GM13977 (cell line): ENCODE measurements at regions not wholly inside any gene's neighbourhood (a gene's known extent, or its start where the extent isn't known, plus 50 kb on each side); places are given as distances from the start of the nearest gene placed in this dataset.

Experiments
- DNase-seq: peaks from one replicate; pipeline ENCODE4 v3.0.0; 2012; ENCODE audit warnings: low spot score
- in situ Hi-C: fragments of 300-500 bp; cut with MboI; formaldehyde crosslinking; loops from one replicate; pipeline ENCODE4 v1.12.0; 2022; ENCODE audit warnings: low sequenced_read_pairs, low pct_unique_long_range_greater_than_20kb, mixed read lengths, inconsistent platforms; ENCODE audit not compliant: unreplicated experiment
- TF ChIP-seq, protein P1 (sequence below): IDR thresholded peaks from 2 replicates; pipeline ENCODE4 v1.5.1; 2012; ENCODE audit warnings: mild to moderate bottlenecking, control low read depth; ENCODE audit not compliant: insufficient read depth; ENCODE audit errors: extremely low read depth, missing control alignments

DNA sequence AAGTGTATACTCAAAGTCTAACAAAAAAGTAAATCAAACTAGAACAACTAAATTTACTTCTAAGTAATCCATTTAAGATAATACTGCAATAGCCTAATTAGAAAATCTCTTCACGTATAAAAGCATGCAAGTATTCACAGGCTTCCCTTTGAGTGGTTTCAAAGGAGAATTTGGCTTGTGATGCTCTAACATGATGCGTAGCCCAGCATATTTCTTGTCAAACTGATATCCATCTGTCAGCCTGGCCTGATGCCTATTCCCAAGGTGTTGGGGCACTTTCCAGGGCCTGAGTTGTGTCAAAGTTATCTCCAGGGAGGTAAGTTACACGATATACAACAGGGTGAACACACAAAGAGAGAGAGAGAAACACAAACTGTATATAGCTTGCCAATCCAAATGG lies 287.0 kb upstream of the MAGEB18 start:
- DNase-seq = no peak
- TF ChIP-seq, protein P1, sequence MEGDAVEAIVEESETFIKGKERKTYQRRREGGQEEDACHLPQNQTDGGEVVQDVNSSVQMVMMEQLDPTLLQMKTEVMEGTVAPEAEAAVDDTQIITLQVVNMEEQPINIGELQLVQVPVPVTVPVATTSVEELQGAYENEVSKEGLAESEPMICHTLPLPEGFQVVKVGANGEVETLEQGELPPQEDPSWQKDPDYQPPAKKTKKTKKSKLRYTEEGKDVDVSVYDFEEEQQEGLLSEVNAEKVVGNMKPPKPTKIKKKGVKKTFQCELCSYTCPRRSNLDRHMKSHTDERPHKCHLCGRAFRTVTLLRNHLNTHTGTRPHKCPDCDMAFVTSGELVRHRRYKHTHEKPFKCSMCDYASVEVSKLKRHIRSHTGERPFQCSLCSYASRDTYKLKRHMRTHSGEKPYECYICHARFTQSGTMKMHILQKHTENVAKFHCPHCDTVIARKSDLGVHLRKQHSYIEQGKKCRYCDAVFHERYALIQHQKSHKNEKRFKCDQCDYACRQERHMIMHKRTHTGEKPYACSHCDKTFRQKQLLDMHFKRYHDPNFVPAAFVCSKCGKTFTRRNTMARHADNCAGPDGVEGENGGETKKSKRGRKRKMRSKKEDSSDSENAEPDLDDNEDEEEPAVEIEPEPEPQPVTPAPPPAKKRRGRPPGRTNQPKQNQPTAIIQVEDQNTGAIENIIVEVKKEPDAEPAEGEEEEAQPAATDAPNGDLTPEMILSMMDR = no peak
- in situ Hi-C loops = no loop called here

DNA sequence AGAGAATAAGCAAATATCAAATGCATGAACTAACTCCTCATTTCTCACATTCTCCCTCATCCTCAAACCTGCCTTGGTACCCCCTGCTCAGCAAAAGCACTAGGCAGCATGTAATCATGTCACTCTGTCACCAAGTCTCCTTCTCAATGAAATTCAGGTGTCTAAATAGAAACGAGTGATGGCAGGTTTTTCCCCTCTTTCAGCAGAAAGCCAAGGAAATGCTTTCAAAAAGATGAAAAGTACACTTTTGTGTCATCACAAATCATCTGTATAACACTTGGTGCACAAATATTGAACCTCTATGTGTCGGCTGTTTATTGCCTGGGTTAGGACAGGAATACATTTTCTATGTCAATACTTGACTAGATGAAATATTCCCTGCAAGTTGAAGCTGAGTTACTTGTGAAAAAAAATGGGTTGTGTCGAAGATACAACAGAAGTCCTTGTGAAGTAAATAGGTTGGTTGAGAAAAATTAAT lies 285.1 kb upstream of the MAGEB18 start:
- in situ Hi-C loops = no loop called here
- DNase-seq = no peak
- TF ChIP-seq, protein P1 = no peak

DNA sequence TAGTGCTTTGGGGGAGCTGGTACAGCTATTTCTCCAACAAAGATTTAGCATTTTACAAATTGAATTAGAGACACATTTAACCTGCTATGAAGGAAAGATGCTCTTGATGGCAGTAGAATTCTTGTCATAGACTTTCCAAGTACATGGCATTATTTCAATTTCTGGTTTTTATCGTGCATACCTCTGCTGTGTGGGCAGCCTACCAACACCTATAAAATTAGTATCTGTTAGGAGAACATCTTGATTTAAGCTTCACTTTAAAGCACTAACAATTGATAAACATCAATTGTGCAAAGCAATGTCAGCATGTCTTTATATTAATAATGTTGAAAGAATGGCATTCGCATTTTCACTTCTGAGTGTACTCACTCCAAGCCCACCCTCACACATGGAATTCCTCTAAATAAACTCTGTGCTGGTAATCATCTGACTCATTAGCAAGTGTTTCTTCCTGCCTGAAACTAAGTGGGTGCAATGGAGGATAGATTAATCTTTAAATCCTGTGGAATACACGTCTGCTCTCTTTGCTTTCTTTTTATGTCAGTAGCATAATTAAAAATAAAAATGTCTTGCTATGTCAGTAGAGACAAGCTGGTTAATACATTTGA lies 279.8 kb upstream of the MAGEB18 start:
- in situ Hi-C loops = no loop called here
- TF ChIP-seq, protein P1 = no peak
- DNase-seq = no peak

DNA sequence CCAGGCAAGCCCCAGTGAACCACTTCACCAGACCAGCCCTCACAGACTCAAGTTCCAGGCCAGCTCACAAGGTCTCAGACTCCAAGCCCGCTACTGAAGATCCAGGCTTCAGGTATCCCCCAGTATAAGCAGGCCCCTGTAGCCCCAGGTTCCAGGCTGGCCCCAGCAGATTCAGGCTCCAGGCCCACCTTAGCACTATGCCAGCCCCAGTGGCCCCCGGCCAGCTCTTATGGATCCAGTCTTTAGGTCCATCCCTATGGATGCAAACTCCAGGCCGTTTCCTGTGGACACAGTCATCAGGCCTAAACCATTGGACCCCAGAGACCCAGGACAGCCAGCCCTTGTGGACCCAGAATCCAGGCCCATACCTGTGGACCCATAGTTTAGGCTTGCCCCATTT lies 277.8 kb upstream of the MAGEB18 start:
- TF ChIP-seq, protein P1 = no peak
- in situ Hi-C loops = no loop called here
- DNase-seq = no peak

DNA sequence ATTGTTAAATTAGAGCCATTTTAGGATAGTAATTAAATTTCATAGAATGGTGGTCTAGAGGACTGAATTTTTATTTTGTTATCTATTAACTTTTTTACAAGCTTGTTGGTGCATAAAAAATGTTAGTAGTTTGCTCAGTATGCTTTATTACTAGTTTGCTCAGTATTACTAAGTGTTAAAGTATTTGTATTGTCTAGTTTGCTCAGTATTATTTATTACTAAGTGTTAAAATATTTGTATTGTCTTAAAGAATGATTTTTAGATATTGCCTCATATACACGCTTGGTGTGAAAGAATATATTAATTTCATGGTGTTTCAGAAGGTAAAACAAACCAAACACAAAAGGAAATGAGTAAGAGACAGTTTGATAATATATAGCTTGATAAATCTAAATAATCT lies 268.4 kb upstream of the MAGEB18 start:
- no peak for DNase-seq
- TF ChIP-seq, protein P1 = no peak
- in situ Hi-C loops = no loop called here

DNA sequence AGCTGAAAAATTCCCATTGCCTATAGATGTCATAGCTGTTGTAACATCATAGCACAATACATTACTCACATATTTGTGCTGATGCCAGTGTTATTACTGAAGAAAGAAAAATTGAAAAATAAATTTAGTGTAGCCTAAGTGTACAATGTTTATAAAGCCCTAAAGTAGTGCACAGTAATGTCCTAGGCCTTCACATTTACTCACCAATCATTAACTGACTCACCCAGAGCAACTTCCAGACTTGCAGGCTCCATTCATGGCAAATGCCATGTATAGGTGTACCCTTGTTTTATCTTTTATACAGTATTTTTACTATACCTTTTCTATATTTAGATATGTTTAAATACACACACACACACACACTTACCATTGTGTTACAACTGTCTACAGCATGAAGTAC lies 265.4 kb upstream of the MAGEB18 start:
- no peak for DNase-seq
- in situ Hi-C loops = no loop called here
- TF ChIP-seq, protein P1 = no peak

DNA sequence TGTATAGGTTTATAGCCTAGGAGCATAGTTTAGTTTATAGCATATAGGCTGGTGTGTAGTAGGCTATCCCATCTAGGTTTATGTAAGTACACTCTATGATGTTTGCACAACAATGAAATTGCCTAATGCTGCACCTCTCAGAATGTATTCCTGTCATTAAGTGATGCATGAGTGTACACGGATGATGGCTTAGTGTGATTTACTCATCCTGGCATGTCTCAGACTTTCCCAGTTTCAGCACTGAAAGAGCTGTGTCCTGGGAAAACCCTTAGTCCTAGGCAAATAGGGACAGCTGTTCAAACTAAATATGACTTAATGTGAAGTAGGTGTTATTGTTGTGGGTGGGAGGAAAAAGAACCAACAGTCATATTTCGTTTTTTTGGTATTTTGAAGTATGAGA lies 264.9 kb upstream of the MAGEB18 start:
- no peak for DNase-seq
- TF ChIP-seq, protein P1 = no peak
- in situ Hi-C loops = no loop called here
